H1 (cell line): ENCODE measurements at regions not wholly inside any gene's neighbourhood (a gene's known extent, or its start where the extent isn't known, plus 50 kb on each side); places are given as distances from the start of the nearest gene placed in this dataset.

Source experiments
- ATF2 ChIP-seq: IDR thresholded peaks from 2 replicates; pipeline ENCODE4 v1.6.1; 2012; ENCODE audit warnings: low read length, inconsistent platforms
- JUN ChIP-seq: IDR thresholded peaks from 2 replicates; pipeline ENCODE4 v1.6.1; 2011; ENCODE audit warnings: low read depth, mild to moderate bottlenecking, improper control_type of control experiment, low read length
- KDM1A ChIP-seq: fragments of 200-600, 300-600 bp; sonication (generic); IDR thresholded peaks from 2 replicates; pipeline ENCODE4 v1.7.1; 2016; ENCODE audit warnings: mild to moderate bottlenecking, low read length, borderline replicate concordance
- NRF1 ChIP-seq: IDR thresholded peaks from 2 replicates; pipeline ENCODE4 v1.6.1; 2011; ENCODE audit warnings: mild to moderate bottlenecking, low read depth, low read length, improper control_type of control experiment
- POU5F1 ChIP-seq: IDR thresholded peaks from 2 replicates; pipeline ENCODE4 v1.6.1; 2011; ENCODE audit warnings: low read depth, mild to moderate bottlenecking, low read length, moderate library complexity
- SAP30 ChIP-seq: fragments of 300-600 bp; sonication (generic); IDR thresholded peaks from 2 replicates; pipeline ENCODE4 v1.7.1; 2012; ENCODE audit warnings: low read length, moderate library complexity, mild to moderate bottlenecking, inconsistent platforms; ENCODE audit not compliant: insufficient read depth, insufficient replicate concordance
- SUZ12 ChIP-seq: fragments of 200-600 bp; sonication (generic); IDR thresholded peaks from 2 replicates; pipeline ENCODE4 v1.6.1; 2012; ENCODE audit warnings: mild to moderate bottlenecking, inconsistent platforms, low read length, moderate library complexity, mixed read lengths
- TF ChIP-seq, protein P1 (sequence below): IDR thresholded peaks from 2 replicates; pipeline ENCODE4 v1.6.1; 2011; ENCODE audit warnings: low read depth, mild to moderate bottlenecking, low read length; ENCODE audit not compliant: insufficient read depth

DNA sequence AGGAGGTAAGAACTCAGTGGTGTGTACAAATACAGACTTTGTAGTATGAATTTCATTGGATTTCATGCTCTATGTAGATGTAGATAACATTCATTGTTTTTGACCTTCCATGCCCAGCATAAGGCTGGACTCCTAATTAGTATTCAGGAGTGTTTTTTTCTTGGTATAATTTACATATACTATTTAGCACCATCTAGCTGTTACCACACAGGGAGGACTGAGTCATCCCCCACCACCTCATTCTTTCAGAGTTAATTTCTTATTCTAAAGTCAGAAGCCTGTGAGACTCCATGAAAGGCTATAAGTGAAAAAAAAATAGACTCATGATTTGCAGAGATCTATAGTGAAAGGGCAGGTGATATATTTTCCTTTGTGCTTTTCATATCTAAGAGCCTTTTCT is 555.0 kb downstream of the PRR16 start (continued):
- TF ChIP-seq POU5F1 (no peak), SAP30 (no peak), JUN (no peak), KDM1A (no peak), SUZ12 (no peak), ATF2 (no peak), NRF1 (no peak)
- TF ChIP-seq, protein P1, sequence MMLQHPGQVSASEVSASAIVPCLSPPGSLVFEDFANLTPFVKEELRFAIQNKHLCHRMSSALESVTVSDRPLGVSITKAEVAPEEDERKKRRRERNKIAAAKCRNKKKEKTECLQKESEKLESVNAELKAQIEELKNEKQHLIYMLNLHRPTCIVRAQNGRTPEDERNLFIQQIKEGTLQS: no peak
